Activated CD4-positive, alpha-beta T cell treated with anti-CD3 and anti-CD28 coated beads for 24 hours (primary cell): ENCODE measurements at regions not wholly inside any gene's neighbourhood (a gene's known extent, or its start where the extent isn't known, plus 50 kb on each side); places are given as distances from the start of the nearest gene placed in this dataset.
"Not testable (repeated sequence)": the region's sequence is repeated elsewhere in the genome, so short reads cannot be mapped to it uniquely, and the experiment has no call there.

Experiments used
- DNase-seq, 2 donors: peaks; one replicate each; pipeline ENCODE4 v3.0.0-alpha.2; 2020; ENCODE audit warnings: low read depth in 2 of 2

DNA sequence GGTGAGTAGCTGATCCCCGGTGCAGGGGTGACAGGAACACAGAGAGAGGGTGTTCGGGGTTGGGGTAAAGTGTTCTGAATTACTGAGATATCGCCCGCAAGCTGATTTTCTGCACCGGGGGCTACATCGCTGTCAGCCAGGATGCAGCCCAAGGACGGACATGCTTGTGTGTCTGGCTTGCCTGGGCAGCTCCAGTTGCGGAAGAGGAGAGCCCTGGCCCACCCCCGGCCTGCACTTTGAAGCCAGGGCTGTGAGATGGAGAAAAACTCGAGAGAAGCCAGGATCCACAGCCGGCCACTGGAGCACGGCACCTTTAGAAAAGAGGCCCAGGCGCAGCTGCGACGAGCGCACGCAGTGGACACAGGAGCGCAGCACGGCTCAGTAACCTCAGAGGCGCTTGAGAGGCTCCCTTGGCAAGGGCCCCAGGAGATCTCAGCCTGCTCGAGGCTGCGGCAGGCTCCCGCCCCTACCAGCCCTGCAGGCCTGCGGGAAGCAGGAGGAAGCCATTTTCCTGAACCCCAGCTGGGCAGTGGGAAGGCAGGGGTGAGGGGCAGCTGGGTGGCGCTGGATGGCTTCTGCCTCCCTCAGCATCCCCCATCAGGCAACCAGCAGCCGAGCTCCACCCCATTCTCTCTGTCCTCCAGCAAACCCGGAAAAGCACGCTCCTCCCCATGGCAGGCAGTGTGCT, 59.2 kb downstream of the C9orf50 start:
- no peak for DNase-seq

- DNase-seq, result no peak
Measured at GRCh38 chr9:129560881-129561306, 60.0 kb downstream of the C9orf50 start.

- DNase-seq, result no peak
Measured at GRCh38 chr9:129559506-129559881, 61.4 kb downstream of the C9orf50 start.

DNA sequence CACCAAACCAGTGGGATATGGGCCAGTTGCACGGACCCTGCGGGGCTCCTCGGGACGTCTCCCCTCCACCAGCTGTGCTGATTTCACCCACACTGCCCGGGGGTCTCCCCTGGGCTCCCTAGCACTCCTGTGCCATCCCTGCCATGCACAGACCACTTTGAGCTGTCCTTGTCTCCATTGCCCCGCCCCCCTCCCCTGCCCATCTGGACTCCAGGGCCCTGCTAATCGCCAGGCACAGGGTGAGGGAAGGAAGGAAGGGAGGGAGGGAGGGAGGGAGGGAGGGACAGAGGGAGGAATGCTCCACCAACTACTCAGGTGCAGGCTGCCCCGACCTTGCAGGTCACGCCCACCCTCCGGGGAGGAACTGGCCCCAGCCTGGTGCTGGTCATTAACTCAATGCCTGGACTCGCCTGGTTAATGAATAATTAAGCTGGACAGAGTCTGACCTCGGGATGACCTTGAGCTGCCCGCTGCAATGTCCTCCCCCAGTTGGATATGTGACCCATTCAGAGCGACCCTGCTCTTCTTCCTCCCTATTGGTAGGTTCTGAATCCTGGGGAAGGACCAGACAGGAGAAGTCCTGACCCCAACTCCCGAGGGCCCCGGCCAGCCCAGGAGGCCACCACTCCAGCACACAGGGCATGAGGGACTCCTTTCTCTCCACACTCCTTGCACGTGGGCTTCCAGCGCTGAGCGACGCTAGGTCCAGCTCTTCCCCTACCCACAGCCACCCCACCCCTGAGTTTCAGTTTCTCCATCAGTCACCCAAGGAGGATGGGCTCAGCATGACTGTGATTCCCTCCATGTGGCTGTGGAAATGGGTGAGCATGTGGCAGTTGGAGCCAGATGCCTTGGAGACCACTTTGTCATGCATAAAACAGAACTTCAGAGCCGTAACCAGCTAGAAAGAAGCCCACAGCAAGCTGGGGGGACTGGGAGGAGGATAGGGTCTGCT, 62.1 kb downstream of the C9orf50 start:
- DNase-seq, result no peak

- DNase-seq, result no peak
Measured at GRCh38 chr9:129558063-129558550, 62.8 kb downstream of the C9orf50 start.

DNA sequence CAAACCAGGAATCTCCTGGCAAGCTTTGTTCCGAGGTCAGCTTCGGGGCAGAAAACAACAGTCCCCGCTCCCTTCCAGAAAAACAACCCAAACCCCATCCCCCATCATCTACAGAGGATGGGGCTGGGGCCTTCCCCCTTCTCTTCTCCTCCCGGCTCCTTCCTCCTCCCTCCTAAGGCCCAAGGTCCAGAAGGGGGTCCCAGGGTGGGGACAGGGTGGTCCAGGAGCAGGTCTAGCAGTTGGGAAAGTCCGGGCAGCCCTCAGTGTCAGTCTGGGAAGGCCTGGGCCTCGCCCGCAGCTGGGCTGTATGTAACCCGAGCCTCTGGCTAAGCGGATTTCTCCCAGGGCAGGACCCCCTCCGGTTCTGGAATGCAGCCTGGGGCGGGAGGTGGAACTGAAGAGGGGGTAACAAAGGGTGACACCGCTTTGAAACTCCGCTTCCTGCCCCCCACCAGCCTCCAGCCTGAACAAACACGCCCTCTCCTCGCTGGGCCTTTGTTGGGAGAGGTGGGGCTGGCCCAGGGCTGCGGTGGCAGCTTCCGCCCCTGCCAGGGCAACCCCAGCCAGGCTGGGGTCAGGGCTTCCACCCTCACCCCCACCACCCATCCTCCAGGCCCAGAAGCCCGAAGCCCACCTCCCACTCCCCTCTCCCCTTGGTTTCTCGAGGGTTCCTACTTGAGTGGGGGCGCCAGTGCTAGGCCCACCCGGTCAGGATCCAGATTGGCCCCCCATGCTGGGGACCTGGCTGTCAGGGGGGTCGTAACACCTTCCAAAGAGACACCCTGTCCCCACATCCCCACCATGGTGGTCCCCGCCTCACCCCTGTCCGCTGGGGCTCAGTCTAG, 63.5 kb downstream of the C9orf50 start:
- no peak for DNase-seq

DNA sequence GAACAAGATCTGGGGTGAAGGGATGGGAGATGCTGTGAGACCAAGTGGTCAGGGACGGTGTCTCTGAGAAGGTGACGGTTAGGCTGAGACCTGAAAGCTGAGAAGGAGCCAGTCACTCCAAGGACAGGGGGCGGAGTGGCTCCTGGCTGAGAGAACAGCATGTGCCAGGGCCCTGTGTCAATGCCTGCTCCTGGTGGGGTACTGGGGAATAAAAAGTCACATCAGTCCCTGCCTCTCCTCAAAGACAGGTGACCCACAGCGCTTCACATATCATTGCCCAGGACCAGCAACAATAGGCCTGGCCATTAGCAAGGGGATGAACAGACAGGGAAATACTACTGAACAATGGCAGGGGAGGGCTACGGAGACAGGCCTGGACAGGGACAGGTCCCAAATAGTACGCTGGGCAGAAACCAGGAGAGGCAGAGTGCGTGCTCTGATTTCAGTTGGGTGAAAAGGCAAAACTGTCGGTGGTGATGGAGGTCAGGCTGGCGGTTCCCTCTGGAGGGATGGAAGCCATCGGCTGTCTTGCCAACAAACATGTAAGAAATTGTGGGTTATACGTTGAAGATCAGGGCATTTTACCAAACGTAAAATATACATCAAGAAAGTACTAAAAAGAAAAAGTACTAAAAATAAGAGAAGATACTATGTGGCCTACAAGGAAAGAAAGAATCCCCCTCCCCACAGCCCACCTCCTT, 64.3 kb downstream of the C9orf50 start:
- DNase-seq, result no peak

- DNase-seq, result no peak
Measured at GRCh38 chr9:129555512-129556215, 65.2 kb downstream of the C9orf50 start.

GRCh38 chr9:129554649-129555048, 66.3 kb downstream of the C9orf50 start:
- DNase-seq, result no peak

DNA sequence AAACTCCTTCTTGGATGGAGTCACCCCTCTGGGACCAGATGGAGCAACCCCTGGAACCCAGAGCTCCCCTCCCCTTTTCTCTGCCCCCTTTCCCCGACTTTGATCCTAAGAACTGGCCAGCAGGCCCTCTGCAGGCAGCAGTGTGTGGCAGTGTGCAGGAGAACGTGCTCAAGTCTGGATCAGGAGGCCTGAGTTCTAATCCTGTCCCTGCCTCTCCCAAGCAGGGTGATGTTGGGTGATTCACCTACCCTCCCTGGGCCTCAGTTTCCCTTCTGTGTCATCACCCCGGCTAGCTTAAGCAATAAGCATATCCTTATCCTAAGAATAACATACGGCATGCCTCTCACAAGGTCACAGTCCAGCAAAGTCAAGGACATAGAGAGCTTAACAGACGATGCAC, 67.6 kb downstream of the C9orf50 start:
- DNase-seq, result no peak

DNA sequence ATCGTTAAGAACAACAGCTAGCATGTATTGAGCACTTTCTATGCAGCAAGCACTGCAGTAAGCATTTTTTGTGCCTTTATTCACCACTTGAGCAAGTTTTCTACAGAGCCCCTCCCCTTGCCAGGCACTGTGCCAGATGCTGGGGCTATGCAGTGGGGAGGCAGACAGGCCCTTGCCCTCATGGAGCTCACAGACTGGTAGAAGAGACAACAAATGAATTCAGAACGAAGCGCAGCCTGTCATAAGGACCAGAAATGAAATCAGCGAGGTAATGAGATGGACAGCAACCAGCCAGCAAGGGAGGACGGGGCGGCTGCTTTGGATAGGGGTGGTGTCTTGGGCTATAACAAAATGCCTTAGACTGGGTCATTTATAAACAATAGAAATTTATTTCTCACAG, 68.8 kb downstream of the C9orf50 start:
- no peak for DNase-seq

- DNase-seq, result no peak
Measured at GRCh38 chr9:129551393-129551973, 69.4 kb downstream of the C9orf50 start.

DNA sequence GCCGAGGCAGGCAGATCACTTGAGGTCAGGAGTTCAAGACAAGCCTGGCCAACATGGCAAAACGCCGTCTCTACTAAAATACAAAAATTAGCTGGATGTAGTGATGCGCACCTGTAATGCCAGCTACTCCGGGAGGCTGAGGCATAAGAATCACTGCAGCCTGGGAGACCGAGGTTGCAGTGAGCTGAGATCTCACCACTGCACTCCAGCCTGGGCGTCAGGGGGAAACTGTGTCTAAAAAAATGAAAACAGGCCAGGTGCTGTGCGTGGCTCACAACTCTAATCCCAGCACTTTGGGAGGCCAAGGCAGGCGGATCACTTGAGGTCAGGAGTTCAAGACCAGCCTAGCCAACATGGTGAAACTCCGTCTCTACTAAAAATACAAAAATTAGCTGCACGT, 69.9 kb downstream of the C9orf50 start:
- DNase-seq, result not testable (repeated sequence)

DNA sequence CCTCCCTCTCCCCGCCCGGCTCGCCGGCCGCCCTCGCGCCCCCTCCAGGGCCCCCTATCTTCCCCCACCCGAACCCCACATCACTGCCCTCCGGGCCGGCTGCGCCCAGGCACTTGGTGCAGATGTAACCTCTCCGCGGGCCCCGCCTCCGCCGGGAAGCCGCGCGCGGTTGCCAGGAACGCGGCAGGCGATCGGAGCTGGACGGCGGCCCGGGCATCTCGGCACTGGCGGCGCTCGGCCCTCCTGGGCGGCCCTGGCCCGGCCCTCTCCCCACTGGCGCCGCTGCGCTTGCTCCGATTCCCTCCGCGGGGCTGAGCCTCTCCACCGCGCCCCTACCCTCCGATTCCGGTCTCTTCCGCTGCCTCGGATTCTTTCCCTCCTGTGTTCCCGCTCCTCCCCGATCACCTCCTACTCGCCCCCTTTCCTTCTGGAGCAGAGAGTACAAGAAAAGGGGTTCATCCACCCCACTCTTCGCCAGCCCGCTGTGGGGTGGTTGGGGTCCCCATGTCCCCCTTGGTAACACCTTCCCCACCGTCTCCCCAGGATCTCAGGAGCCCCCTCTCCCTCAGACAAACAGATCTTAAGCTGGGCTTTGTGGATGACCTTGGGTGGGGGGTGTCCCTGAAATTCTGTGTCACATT, 70.6 kb downstream of the C9orf50 start:
- DNase-seq, result no peak

DNA sequence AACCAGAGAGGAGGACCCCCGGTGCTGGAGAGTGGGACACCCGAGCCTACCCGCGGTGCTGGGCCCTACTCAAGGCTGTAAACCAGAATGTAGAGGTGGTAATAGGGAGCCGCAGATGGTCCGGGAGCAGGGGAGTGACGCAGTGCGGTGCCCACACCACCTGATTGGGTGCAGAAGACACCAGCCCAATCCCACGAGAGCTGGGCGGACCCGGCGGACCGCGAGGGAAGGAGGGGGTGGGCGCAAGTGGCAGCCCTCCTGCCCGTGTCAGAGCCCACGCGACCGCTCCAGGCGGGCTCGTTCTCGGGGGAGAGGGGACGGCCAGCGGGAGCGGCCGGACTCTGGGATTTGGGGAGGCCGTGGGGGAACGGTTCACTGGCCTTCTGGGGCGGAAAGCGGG, 71.2 kb downstream of the C9orf50 start:
- no peak for DNase-seq

DNA sequence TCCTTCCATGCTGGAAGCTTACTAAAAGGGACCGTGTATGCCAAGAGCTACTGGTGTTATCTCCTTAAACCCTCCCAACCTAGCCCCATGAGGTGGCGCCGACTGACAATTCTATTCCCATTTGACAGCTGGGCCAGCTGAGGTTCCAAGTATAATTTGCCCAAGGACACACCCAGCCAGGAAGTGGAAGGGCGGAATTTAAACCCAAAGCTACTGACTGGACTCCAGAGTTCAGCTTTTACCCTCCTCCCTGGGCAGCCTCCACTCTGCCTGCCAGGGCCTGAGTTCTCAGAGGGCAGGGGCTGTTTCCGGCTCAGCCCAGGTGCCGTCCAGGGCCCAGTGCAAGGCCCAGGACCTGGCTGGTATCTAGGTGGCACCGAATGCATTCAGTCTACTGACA, 71.8 kb downstream of the C9orf50 start:
- no peak for DNase-seq

- no peak for DNase-seq
Measured at GRCh38 chr9:129548571-129549135, 72.2 kb downstream of the C9orf50 start.

GRCh38 chr9:129547869-129548570, 72.9 kb downstream of the C9orf50 start:
- no peak for DNase-seq

DNA sequence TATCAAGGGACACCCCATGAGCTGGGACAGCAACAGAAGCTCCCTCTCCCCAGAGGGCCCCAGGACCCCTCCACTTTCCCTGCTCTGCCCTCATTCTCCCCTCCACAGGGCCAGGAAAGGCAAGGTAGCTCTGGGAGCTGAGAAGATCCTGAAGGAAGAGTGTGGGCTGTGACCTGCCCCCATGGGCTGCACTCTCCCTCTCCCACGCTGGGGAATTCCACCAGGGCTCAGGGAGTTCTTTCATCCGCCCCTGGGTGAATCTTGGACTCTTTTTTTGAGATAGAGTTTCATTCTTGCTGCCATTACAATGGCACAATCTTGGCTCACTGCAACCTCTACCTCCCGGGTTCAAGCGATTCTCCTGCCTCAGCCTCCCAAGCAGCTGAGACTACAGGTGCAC, 73.8 kb downstream of the C9orf50 start:
- no peak for DNase-seq
